WTC11 (cell line): ENCODE measurements at regions not wholly inside any gene's neighbourhood (a gene's known extent, or its start where the extent isn't known, plus 50 kb on each side); places are given as distances from the start of the nearest gene placed in this dataset.

Experiments used
- ATF2 ChIP-seq: sonication (generic); formaldehyde crosslinking; IDR thresholded peaks from 2 replicates; pipeline ENCODE4 v1.8.1; 2022; ENCODE audit warnings: low read depth, missing genetic modification reagents, borderline replicate concordance
- CREB1 ChIP-seq: sonication (generic); formaldehyde crosslinking; IDR thresholded peaks from 2 replicates; pipeline ENCODE4 v1.8.0; 2023; ENCODE audit warnings: mild to moderate bottlenecking, missing genetic modification reagents
- CTCF ChIP-seq: fragments of 200-600 bp; IDR thresholded peaks from 2 replicates; pipeline ENCODE4 v1.8.0; 2022; ENCODE audit warnings: antibody characterized with exemption
- EMX1 ChIP-seq: fragments of 250-450 bp; sonication (Bioruptor Pico); IDR thresholded peaks from 2 replicates; pipeline ENCODE4 v1.8.0; 2021; ENCODE audit warnings: mild to moderate bottlenecking
- FOXK1 ChIP-seq: sonication (generic); formaldehyde crosslinking; IDR thresholded peaks from 2 replicates; pipeline ENCODE4 v1.8.0; 2022; ENCODE audit warnings: mild to moderate bottlenecking, moderate library complexity, missing genetic modification reagents
- MAX ChIP-seq: sonication (generic); formaldehyde crosslinking; IDR thresholded peaks from 2 replicates; pipeline ENCODE4 v1.8.0; 2022; ENCODE audit warnings: mild to moderate bottlenecking, missing genetic modification reagents
- NR3C1 ChIP-seq: sonication (generic); formaldehyde crosslinking; conservative IDR thresholded peaks from 2 replicates; pipeline ENCODE4 v1.8.1; 2023; ENCODE audit warnings: low read depth, mild to moderate bottlenecking, missing genetic modification reagents
- SP1 ChIP-seq: sonication (generic); formaldehyde crosslinking; conservative IDR thresholded peaks from 2 replicates; pipeline ENCODE4 v1.8.1; 2022; ENCODE audit warnings: missing genetic modification reagents
- STAT6 ChIP-seq: sonication (generic); formaldehyde crosslinking; conservative IDR thresholded peaks from 2 replicates; pipeline ENCODE4 v1.8.1; 2023; ENCODE audit warnings: mild to moderate bottlenecking, low read depth, missing genetic modification reagents, moderate library complexity
- TF ChIP-seq, protein P1 (sequence below): sonication (generic); formaldehyde crosslinking; IDR thresholded peaks from 2 replicates; pipeline ENCODE4 v1.8.1; 2023; ENCODE audit warnings: mild to moderate bottlenecking, missing genetic modification reagents, moderate library complexity

- TF ChIP-seq NR3C1: no peak
- TF ChIP-seq CTCF: no peak
- no peak for TF ChIP-seq STAT6
- TF ChIP-seq MAX (CRISPR knock-in tag): no peak
- no peak for TF ChIP-seq FOXK1
- TF ChIP-seq EMX1 (CRISPR knock-in tag): no peak
- no peak for TF ChIP-seq ATF2 (CRISPR knock-in tag)
- no peak for TF ChIP-seq CREB1
- TF ChIP-seq SP1 (CRISPR knock-in tag): no peak
- TF ChIP-seq, protein P1, sequence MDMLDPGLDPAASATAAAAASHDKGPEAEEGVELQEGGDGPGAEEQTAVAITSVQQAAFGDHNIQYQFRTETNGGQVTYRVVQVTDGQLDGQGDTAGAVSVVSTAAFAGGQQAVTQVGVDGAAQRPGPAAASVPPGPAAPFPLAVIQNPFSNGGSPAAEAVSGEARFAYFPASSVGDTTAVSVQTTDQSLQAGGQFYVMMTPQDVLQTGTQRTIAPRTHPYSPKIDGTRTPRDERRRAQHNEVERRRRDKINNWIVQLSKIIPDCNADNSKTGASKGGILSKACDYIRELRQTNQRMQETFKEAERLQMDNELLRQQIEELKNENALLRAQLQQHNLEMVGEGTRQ (CRISPR knock-in tag): no peak
These were observed 383.0 kb upstream of the EEF2KMT start for GRCh38 chr16:5480431-5481195.
